OCI-LY7 (cell line): ENCODE measurements at regions not wholly inside any gene's neighbourhood (a gene's known extent, or its start where the extent isn't known, plus 50 kb on each side); places are given as distances from the start of the nearest gene placed in this dataset.

Source experiments
- BruUV-seq: library from RNA; stranded (reverse); fragments of 400-500 nt; replicated peaks from 2 replicates; lab custom pipeline; 2021; lab: Mats Ljungman, UMichigan
- CTCF ChIA-PET: fragments of 300-600 bp; sonication (Branson Sonifier 250); formaldehyde crosslinking; loops from one replicate; lab custom pipeline; 2022; ENCODE audit warnings: antibody characterized with exemption; ENCODE audit not compliant: unreplicated experiment; lab: Charles Lee
- POLR2A ChIA-PET: fragments of 300-600 bp; sonication (Branson Sonifier 250); formaldehyde crosslinking; loops from one replicate; lab custom pipeline; 2022; ENCODE audit warnings: antibody characterized with exemption; lab: Charles Lee
- DNase-seq: peaks from one replicate; pipeline ENCODE4 v3.0.0-alpha.2; 2015; ENCODE audit warnings: low spot score
- H2AFZ ChIP-seq: fragments of 200-600 bp; sonication (generic), shearing (Covaris generic); 2 replicates; pipeline ENCODE4 v1.6.1; 2014; ENCODE audit warnings: mild to moderate bottlenecking, antibody characterized with exemption, low read length, moderate library complexity
- H3K27ac ChIP-seq: fragments of 200-600 bp; sonication (generic); 2 replicates; pipeline ENCODE4 v1.5.1; 2014; ENCODE audit warnings: mixed run types, low read depth, mild to moderate bottlenecking, moderate library complexity, low read length, inconsistent platforms; ENCODE audit not compliant: poor library complexity, severe bottlenecking
- H3K36me3 ChIP-seq: fragments of 200-600 bp; sonication (generic); 2 replicates; pipeline ENCODE4 v1.6.1; 2014; ENCODE audit warnings: mild to moderate bottlenecking, antibody characterized with exemption, low read length, moderate library complexity, mixed read lengths; ENCODE audit not compliant: insufficient read depth
- H3K4me1 ChIP-seq: fragments of 200-600 bp; sonication (generic); 2 replicates; pipeline ENCODE4 v1.5.1; 2014; ENCODE audit warnings: mild to moderate bottlenecking, low read length; ENCODE audit not compliant: insufficient read depth, poor library complexity, severe bottlenecking
- H3K4me2 ChIP-seq: fragments of 200-600 bp; sonication (generic); 2 replicates; pipeline ENCODE4 v1.6.1; 2014; ENCODE audit warnings: mild to moderate bottlenecking, low read length
- H3K4me3 ChIP-seq: fragments of 200-600 bp; sonication (generic); 2 replicates; pipeline ENCODE4 v1.5.1; 2014; ENCODE audit warnings: mild to moderate bottlenecking, low read depth, low read length; ENCODE audit not compliant: poor library complexity, severe bottlenecking
- H3K79me2 ChIP-seq: fragments of 200-600 bp; sonication (generic); 2 replicates; pipeline ENCODE4 v1.6.1; 2016; ENCODE audit warnings: low read depth, mild to moderate bottlenecking, low read length, moderate library complexity, mixed read lengths; ENCODE audit not compliant: insufficient read depth
- H3K9me2 ChIP-seq: fragments of 200-600 bp; sonication (generic); 2 replicates; pipeline ENCODE4 v1.6.1; 2016; ENCODE audit warnings: mild to moderate bottlenecking, low read length, mixed read lengths; ENCODE audit not compliant: insufficient read depth
- H3K9me3 ChIP-seq: fragments of 200-600 bp; sonication (generic); 2 replicates; pipeline ENCODE4 v1.6.1; 2014; ENCODE audit warnings: mild to moderate bottlenecking, mixed run types, low read length, mixed read lengths
- H4K20me1 ChIP-seq: fragments of 200-600 bp; sonication (generic); 2 replicates; pipeline ENCODE4 v1.6.1; 2014; ENCODE audit warnings: mild to moderate bottlenecking, antibody characterized with exemption, low read length, moderate library complexity, mixed read lengths; ENCODE audit not compliant: insufficient read depth
- EZH2phosphoT487 ChIP-seq: fragments of 200-600 bp; sonication (generic); IDR thresholded peaks from 2 replicates; pipeline ENCODE4 v1.6.1; 2018; ENCODE audit warnings: low read depth, borderline replicate concordance, mild to moderate bottlenecking, mixed run types, antibody characterized with exemption, low read length, moderate library complexity, mixed read lengths
- intact Hi-C: fragments of 100-400 bp; cut with micrococcal nuclease; formaldehyde crosslinking; loops from one replicate; pipeline ENCODE4 v1.10.0; 2022; ENCODE audit not compliant: unreplicated experiment
- TF ChIP-seq, protein P1 (sequence below): fragments of 200-600 bp; sonication (generic); conservative IDR thresholded peaks from 2 replicates; pipeline ENCODE4 v1.5.1; 2014; ENCODE audit warnings: mild to moderate bottlenecking, antibody characterized with exemption, low read length, moderate library complexity, mixed read lengths

DNA sequence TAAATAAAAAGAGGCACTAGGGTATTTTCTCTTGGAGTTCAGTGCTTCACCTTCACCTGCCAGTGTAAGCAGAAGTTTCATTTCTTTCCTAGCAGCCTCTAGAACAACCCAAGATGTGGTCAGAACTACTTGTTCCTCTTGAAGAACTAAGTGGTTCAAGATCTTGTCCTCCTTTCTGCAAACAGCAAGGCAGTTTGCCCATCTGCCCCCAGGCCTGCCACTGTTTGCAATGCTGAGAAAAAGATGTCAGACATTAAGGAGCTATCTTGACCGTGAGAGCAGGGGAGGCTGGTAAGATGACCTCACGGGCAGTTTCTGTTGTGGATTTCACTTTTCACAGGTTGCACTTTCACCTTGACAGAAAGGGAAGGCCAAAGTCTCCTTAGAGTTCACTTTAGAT, 52.0 kb upstream of the KLF4 start:
- intact Hi-C loops = no loop called here
- Histone ChIP-seq H3K4me1 (no peaks in the 10 kb centered on the region), H3K27ac (no peak overlapping the region), H3K36me3 (no peaks in the 10 kb centered on the region), H3K4me3 (no peak overlapping the region), H3K9me2 (no peaks in the 10 kb centered on the region), H4K20me1 (no peaks in the 10 kb centered on the region), H2AFZ (no peak overlapping the region), H3K79me2 (no peaks in the 10 kb centered on the region), H3K9me3 (no peaks in the 10 kb centered on the region), H3K4me2 (no peak overlapping the region)
- DNase-seq = no peak
- TF ChIP-seq, protein P1, sequence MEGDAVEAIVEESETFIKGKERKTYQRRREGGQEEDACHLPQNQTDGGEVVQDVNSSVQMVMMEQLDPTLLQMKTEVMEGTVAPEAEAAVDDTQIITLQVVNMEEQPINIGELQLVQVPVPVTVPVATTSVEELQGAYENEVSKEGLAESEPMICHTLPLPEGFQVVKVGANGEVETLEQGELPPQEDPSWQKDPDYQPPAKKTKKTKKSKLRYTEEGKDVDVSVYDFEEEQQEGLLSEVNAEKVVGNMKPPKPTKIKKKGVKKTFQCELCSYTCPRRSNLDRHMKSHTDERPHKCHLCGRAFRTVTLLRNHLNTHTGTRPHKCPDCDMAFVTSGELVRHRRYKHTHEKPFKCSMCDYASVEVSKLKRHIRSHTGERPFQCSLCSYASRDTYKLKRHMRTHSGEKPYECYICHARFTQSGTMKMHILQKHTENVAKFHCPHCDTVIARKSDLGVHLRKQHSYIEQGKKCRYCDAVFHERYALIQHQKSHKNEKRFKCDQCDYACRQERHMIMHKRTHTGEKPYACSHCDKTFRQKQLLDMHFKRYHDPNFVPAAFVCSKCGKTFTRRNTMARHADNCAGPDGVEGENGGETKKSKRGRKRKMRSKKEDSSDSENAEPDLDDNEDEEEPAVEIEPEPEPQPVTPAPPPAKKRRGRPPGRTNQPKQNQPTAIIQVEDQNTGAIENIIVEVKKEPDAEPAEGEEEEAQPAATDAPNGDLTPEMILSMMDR = no peak
- TF ChIP-seq EZH2phosphoT487 = no peak
- BruUV-seq = no TSS peak
- ChIA-PET CTCF (no interaction called here), POLR2A (interaction anchor here (1.0 kb wide), 1 partner anchor 301 kb away, joined by 3 read pairs; no protein-coding TSS in a partner anchor)

DNA sequence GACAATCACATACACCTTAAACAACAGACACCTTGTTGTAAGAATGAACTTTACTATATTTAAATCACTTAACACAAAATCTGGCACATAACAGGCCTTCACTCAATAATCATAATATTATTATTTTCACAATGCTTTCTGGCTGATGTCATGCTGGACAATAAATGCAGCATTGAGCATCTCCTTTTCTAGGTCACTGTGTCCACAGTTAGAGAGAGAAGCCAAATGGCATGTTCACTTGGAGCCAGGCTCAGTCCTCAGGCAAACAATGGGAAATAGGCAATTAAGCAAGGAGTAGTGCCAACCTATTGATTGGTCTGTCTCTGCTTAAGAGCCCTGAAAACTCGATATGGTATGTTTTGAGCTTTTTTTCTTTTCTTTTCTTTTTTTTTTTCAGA, 50.6 kb upstream of the KLF4 start:
- H3K4me2 ChIP-seq = no peak overlapping the region
- no TSS peak for BruUV-seq
- no peaks in the 10 kb centered on the region for H4K20me1 ChIP-seq
- H3K79me2 ChIP-seq = no peaks in the 10 kb centered on the region
- CTCF ChIA-PET = no interaction called here
- TF ChIP-seq EZH2phosphoT487 = no peak
- TF ChIP-seq, protein P1 = no peak
- POLR2A ChIA-PET = interaction anchor here (0.6 kb wide), 1 partner anchor 90 kb away, joined by 3 read pairs; no protein-coding TSS in a partner anchor
- DNase-seq = no peak
- H3K9me3 ChIP-seq = no peaks in the 10 kb centered on the region
- no peak overlapping the region for H3K4me3 ChIP-seq
- no peak overlapping the region for H2AFZ ChIP-seq
- no peaks in the 10 kb centered on the region for H3K36me3 ChIP-seq
- no peaks in the 10 kb centered on the region for H3K4me1 ChIP-seq
- H3K9me2 ChIP-seq = no peaks in the 10 kb centered on the region
- intact Hi-C loops = no loop called here
- H3K27ac ChIP-seq = no peak overlapping the region

DNA sequence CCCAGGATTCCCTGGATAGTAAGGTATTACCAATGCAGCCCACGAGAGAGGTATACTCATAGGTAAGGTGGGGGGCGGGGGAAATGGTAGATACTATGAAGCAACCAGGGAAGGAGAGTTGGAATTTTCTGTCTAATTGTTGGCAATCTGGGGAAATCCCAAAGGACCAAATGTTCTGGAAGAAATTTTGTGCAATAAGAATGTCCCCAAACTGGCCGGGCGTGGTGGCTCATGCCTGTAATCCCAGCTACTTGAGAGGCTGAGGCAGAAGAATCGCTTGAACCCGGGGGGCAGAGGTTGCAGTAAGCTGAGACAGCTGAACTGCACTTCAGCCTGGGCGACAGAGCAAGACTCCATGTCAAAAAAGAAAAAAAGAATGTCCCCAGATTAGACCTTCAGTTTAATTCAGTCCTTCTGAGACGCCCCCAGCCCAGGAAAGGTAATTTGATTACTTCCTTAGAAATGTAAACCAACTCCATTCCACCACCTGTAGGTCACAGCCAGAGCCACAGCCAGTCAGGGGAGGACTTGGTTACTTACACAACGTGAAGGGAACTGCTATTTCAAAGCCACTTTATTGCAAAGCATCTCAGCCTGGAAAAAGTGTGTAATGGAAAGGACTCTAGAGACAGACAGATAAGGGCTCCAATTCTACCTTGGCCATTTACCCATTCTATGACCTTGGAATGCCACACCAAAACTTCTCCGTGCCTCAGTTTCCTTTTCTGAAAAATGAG, 50.0 kb upstream of the KLF4 start:
- ChIA-PET CTCF (no interaction called here), POLR2A (no interaction called here)
- no TSS peak for BruUV-seq
- H3K36me3 ChIP-seq = no peaks in the 10 kb centered on the region
- no peaks in the 10 kb centered on the region for H3K4me1 ChIP-seq
- no peak overlapping the region for H3K4me3 ChIP-seq
- no peak overlapping the region for H3K27ac ChIP-seq
- no peaks in the 10 kb centered on the region for H3K79me2 ChIP-seq
- TF ChIP-seq EZH2phosphoT487 = no peak
- TF ChIP-seq, protein P1 = no peak
- H3K9me3 ChIP-seq = no peaks in the 10 kb centered on the region
- no peak for DNase-seq
- intact Hi-C loops = no loop called here
- H3K9me2 ChIP-seq = no peaks in the 10 kb centered on the region
- H2AFZ ChIP-seq = no peak overlapping the region
- no peaks in the 10 kb centered on the region for H4K20me1 ChIP-seq
- H3K4me2 ChIP-seq = no peak overlapping the region
